GM12873 (cell line): ENCODE measurements at regions not wholly inside any gene's neighbourhood (a gene's known extent, or its start where the extent isn't known, plus 50 kb on each side); places are given as distances from the start of the nearest gene placed in this dataset.

Experiments
- CTCF ChIP-seq: IDR thresholded peaks from 2 replicates; pipeline ENCODE4 v1.5.1; 2012; ENCODE audit warnings: low read depth, mild to moderate bottlenecking, moderate library complexity, low read length, control low read depth; ENCODE audit not compliant: insufficient read depth; ENCODE audit errors: missing control alignments

GRCh38 chr14:71181215-71182003, 274.1 kb downstream of the PCNX1 start:
- TF ChIP-seq CTCF = no peak

- TF ChIP-seq CTCF = no peak
Observed at GRCh38 chr14:71183876-71184689, 276.8 kb downstream of the PCNX1 start.

GRCh38 chr14:71185637-71186036, 278.4 kb downstream of the PCNX1 start:
- no peak for TF ChIP-seq CTCF

GRCh38 chr14:71187633-71188356, 280.5 kb downstream of the PCNX1 start:
- TF ChIP-seq CTCF = no peak

- TF ChIP-seq CTCF = no peak
Observed at GRCh38 chr14:71190770-71191374, 283.6 kb downstream of the PCNX1 start.

- no peak for TF ChIP-seq CTCF
Observed at GRCh38 chr14:71193663-71194062, 286.4 kb downstream of the PCNX1 start.

- TF ChIP-seq CTCF = no peak
Observed at GRCh38 chr14:71194251-71194650, 287.0 kb downstream of the PCNX1 start.
